ENCODE measurements at regions not wholly inside any gene's neighbourhood (a gene's known extent, or its start where the extent isn't known, plus 50 kb on each side); places are given as distances from the start of the nearest gene placed in this dataset.

- H3K36me3 Mint-ChIP-seq (ENCODE audit: insufficient read depth, unreplicated experiment), result no peaks in the 10 kb centered on the region
- H3K4me3 Mint-ChIP-seq (ENCODE audit: unreplicated experiment), result no peak overlapping the region
- H3K9me3 Mint-ChIP-seq (ENCODE audit: unreplicated experiment), result peaks cover 18% of the 10 kb centered on the region
- H3K27me3 ChIP-seq (replicated peaks; ENCODE audit: control insufficient read depth, insufficient read depth, low read length), result no peaks in the 10 kb centered on the region; the same call in 1 of the 2 replicates
- CTCF ChIA-PET, result no interaction called here
- TF ChIP-seq, protein P1, sequence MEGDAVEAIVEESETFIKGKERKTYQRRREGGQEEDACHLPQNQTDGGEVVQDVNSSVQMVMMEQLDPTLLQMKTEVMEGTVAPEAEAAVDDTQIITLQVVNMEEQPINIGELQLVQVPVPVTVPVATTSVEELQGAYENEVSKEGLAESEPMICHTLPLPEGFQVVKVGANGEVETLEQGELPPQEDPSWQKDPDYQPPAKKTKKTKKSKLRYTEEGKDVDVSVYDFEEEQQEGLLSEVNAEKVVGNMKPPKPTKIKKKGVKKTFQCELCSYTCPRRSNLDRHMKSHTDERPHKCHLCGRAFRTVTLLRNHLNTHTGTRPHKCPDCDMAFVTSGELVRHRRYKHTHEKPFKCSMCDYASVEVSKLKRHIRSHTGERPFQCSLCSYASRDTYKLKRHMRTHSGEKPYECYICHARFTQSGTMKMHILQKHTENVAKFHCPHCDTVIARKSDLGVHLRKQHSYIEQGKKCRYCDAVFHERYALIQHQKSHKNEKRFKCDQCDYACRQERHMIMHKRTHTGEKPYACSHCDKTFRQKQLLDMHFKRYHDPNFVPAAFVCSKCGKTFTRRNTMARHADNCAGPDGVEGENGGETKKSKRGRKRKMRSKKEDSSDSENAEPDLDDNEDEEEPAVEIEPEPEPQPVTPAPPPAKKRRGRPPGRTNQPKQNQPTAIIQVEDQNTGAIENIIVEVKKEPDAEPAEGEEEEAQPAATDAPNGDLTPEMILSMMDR (IDR thresholded peaks at IDR 0.05; ENCODE audit: insufficient read depth in 1 of 2, low read depth in 1 of 2, low read length in 1 of 2, severe bottlenecking in 1 of 2, unreplicated experiment in 1 of 2), result no peak
- H3K4me3 ChIP-seq (ENCODE audit: low read depth, low read length), result no peak overlapping the region
- intact Hi-C loops (cut with micrococcal nuclease; ENCODE audit: unreplicated experiment), result no loop called here
- H3K9me3 ChIP-seq, result no peaks in the 10 kb centered on the region
- H3K27me3 Mint-ChIP-seq (ENCODE audit: insufficient read depth, unreplicated experiment), result no peaks in the 10 kb centered on the region
- POLR2A ChIA-PET, result no interaction called here
- DNase-seq, result no peak
- no peak overlapping the region for H3K27ac Mint-ChIP-seq (ENCODE audit: unreplicated experiment)
- no TSS peak for BruUV-seq (replicated peaks)
- H3K4me1 ChIP-seq, result no peaks in the 10 kb centered on the region
- no peaks in the 10 kb centered on the region for H3K36me3 ChIP-seq (ENCODE audit: control insufficient read depth, insufficient read depth, low read length)
- peaks cover 8% of the 10 kb centered on the region for H3K4me1 Mint-ChIP-seq (ENCODE audit: low read depth, unreplicated experiment)
These were observed 80.9 kb upstream of the GALNT5 start for GRCh38 chr2:157176602-157177001.

- Histone ChIP-seq H3K36me3 (ENCODE audit: control insufficient read depth, insufficient read depth, low read length) (no peaks in the 10 kb centered on the region), H3K9me3 (no peaks in the 10 kb centered on the region), H3K4me3 (ENCODE audit: low read depth, low read length) (no peak overlapping the region), H3K27me3 (replicated peaks; ENCODE audit: control insufficient read depth, insufficient read depth, low read length) (no peaks in the 10 kb centered on the region; the same call in 1 of the 2 replicates), H3K4me1 (no peaks in the 10 kb centered on the region)
- intact Hi-C loops (cut with micrococcal nuclease; ENCODE audit: unreplicated experiment), result no loop called here
- Mint-ChIP-seq H3K27me3 (ENCODE audit: insufficient read depth, unreplicated experiment) (no peaks in the 10 kb centered on the region), H3K36me3 (ENCODE audit: insufficient read depth, unreplicated experiment) (no peaks in the 10 kb centered on the region), H3K4me3 (ENCODE audit: unreplicated experiment) (no peak overlapping the region), H3K27ac (ENCODE audit: unreplicated experiment) (no peak overlapping the region), H3K9me3 (ENCODE audit: unreplicated experiment) (peaks cover 18% of the 10 kb centered on the region), H3K4me1 (ENCODE audit: low read depth, unreplicated experiment) (peaks cover 8% of the 10 kb centered on the region)
- no TSS peak for BruUV-seq (replicated peaks)
- ChIA-PET CTCF (no interaction called here), POLR2A (no interaction called here)
- DNase-seq, result no peak
- TF ChIP-seq, protein P1 (IDR thresholded peaks at IDR 0.05; ENCODE audit: insufficient read depth in 1 of 2, low read depth in 1 of 2, low read length in 1 of 2, severe bottlenecking in 1 of 2, unreplicated experiment in 1 of 2), result no peak
These were observed 78.6 kb upstream of the GALNT5 start for GRCh38 chr2:157178874-157179273.

DNA sequence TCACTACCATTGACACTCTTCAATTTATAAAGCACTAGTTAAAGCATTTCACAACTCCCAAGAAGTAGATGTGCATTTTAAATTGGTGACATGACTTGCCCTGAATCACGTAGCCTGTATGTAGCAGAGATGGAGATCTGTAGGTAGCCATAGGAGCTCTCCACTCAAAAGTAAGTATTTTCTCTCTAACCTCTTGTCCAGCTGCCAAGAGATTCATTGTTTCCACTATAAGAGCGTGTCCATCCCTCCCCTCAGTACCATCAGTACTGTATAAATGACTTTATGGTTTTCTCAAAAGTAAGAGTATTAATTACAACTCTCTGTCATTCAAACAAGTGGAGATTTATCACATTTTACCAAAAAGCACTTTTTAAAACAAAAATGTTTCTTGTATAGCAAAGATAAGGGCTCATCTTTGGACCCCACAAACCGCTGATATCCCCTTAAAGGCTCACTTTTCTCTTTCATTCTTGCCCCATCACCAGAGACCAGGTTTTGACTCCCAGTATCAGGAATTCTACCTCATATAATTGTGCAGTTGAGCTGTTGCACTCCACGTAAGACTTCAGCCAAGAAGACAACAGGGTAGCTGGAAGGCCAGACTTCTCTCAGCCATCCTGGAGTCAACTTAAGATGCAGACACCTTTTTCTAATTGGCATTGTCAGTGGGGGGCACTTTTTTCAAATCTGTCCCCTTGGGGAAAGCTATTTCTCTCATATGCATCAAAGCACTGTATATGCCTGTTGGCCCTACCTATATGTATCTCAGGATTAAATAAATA is 78.0 kb upstream of the GALNT5 start:
- no peaks in the 10 kb centered on the region; the same call in 1 of the 2 replicates for H3K27me3 ChIP-seq (replicated peaks; ENCODE audit: control insufficient read depth, insufficient read depth, low read length)
- Mint-ChIP-seq H3K27me3 (ENCODE audit: insufficient read depth, unreplicated experiment) (peaks cover 3% of the 10 kb centered on the region), H3K9me3 (ENCODE audit: unreplicated experiment) (peaks cover 18% of the 10 kb centered on the region), H3K4me3 (ENCODE audit: unreplicated experiment) (no peak overlapping the region), H3K4me1 (ENCODE audit: low read depth, unreplicated experiment) (peaks cover 8% of the 10 kb centered on the region), H3K36me3 (ENCODE audit: insufficient read depth, unreplicated experiment) (no peaks in the 10 kb centered on the region), H3K27ac (ENCODE audit: unreplicated experiment) (no peak overlapping the region)
- TF ChIP-seq, protein P1 (IDR thresholded peaks at IDR 0.05; ENCODE audit: insufficient read depth in 1 of 2, low read depth in 1 of 2, low read length in 1 of 2, severe bottlenecking in 1 of 2, unreplicated experiment in 1 of 2), result no peak
- no peak overlapping the region for H3K4me3 ChIP-seq (ENCODE audit: low read depth, low read length)
- no peaks in the 10 kb centered on the region for H3K9me3 ChIP-seq
- BruUV-seq (replicated peaks), result no TSS peak
- no peak for DNase-seq
- H3K36me3 ChIP-seq (ENCODE audit: control insufficient read depth, insufficient read depth, low read length), result no peaks in the 10 kb centered on the region
- CTCF ChIA-PET, result no interaction called here
- no peaks in the 10 kb centered on the region for H3K4me1 ChIP-seq
- intact Hi-C loops (cut with micrococcal nuclease; ENCODE audit: unreplicated experiment), result no loop called here
- POLR2A ChIA-PET, result no interaction called here

Data from Caco-2 (cell line).